ENCODE measurements at regions not wholly inside any gene's neighbourhood (a gene's known extent, or its start where the extent isn't known, plus 50 kb on each side); places are given as distances from the start of the nearest gene placed in this dataset.

DNA sequence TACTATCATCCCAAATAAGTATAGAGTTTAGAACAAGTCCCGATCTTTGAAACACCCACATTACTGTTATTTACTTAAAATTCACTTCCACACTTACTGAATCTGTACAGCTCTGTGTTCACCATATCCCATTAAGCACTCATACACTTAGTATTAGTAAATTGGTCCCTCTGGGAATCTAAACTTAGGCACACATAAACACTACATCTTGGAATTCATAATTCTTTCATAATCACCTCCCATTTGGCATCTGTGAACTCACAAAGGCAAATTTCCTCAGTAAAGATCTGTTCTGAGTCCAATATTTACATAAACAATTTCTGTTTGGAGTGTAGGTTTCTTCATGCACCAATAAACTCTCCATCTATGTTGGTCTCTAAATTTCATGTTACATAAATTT lies 52.6 kb upstream of the PPARGC1A start:
- TF ChIP-seq POLR2A (IDR thresholded peaks at IDR 0.05): no peak
- no peak for TF ChIP-seq CTCF (IDR thresholded peaks at IDR 0.05)
- TF ChIP-seq POLR2AphosphoS5 (IDR thresholded peaks at IDR 0.05): no peak
- TF ChIP-seq EP300 (IDR thresholded peaks at IDR 0.05): no peak

Data from suprapubic skin (tissue), 4 donors.